H1 (cell line): ENCODE measurements at regions not wholly inside any gene's neighbourhood (a gene's known extent, or its start where the extent isn't known, plus 50 kb on each side); places are given as distances from the start of the nearest gene placed in this dataset.

Experiments
- CTCF ChIA-PET: fragments of 300-600 bp; sonication (Branson Sonifier 250); formaldehyde crosslinking; loops from one replicate; lab custom pipeline; 2021; ENCODE audit not compliant: partially characterized antibody; lab: Charles Lee
- POLR2A ChIA-PET: fragments of 300-600 bp; sonication (Branson Sonifier 250); formaldehyde crosslinking; loops from one replicate; lab custom pipeline; 2021; ENCODE audit warnings: inconsistent platforms; ENCODE audit not compliant: partially characterized antibody; lab: Charles Lee
- DNase-seq, 2 experiments: peaks; one replicate each; pipeline versions ENCODE4 v3.0.0 to v3.0.0-alpha.2; 2010 to 2022; ENCODE audit warnings: low spot score in 2 of 2, low read depth in 1 of 2, mixed read lengths in 1 of 2
- FAIRE-seq: peaks from 2 replicates; lab custom pipeline; 2011; peaks lifted over from hg19 to GRCh38; lab: Jason Lieb, UNC
- H2AFZ ChIP-seq: 2 replicates; pipeline ENCODE4 v1.8.1; 2012; ENCODE audit warnings: low read length, inconsistent platforms
- H2AK5ac ChIP-seq: 2 replicates; pipeline ENCODE4 v1.6.1; 2013; ENCODE audit warnings: low read depth, low read length
- H2BK120ac ChIP-seq: replicated peaks from 2 replicates; pipeline ENCODE3; 2013; ENCODE audit warnings: low read depth, low read length, inconsistent platforms
- H2BK12ac ChIP-seq: 2 replicates; pipeline ENCODE4 v1.6.1; 2013; ENCODE audit warnings: low read depth, low read length
- H2BK15ac ChIP-seq: 2 replicates; pipeline ENCODE4 v1.6.1; 2013; ENCODE audit warnings: low read length
- H2BK20ac ChIP-seq: 2 replicates; pipeline ENCODE4 v1.6.1; 2013; ENCODE audit warnings: low read length
- H2BK5ac ChIP-seq: 2 replicates; pipeline ENCODE4 v1.6.1; 2013; ENCODE audit warnings: low read depth, low read length
- H3K14ac ChIP-seq: 2 replicates; pipeline ENCODE4 v1.6.1; 2013; ENCODE audit warnings: inconsistent platforms; ENCODE audit not compliant: insufficient read length
- H3K18ac ChIP-seq: 2 replicates; pipeline ENCODE4 v1.6.1; 2013; ENCODE audit warnings: low read length; ENCODE audit errors: extremely low read depth
- H3K23ac ChIP-seq: 2 replicates; pipeline ENCODE4 v1.6.1; 2013; ENCODE audit warnings: inconsistent platforms; ENCODE audit not compliant: insufficient read length
- H3K23me2 ChIP-seq: 2 replicates; pipeline ENCODE4 v1.6.1; 2013; ENCODE audit warnings: low read depth, low read length
- H3K27ac ChIP-seq: 2 replicates; pipeline ENCODE4 v1.6.1; 2011; ENCODE audit warnings: low read depth, low read length, inconsistent platforms
- H3K27me3 ChIP-seq, 4 experiments: replicated peaks in 1 of 4; 1 replicate in 1 of 4; 2 replicates in 3 of 4; pipeline versions ENCODE4 v1.6.1 to v1.8.1; 2011 to 2013; ENCODE audit warnings: low read length in 3 of 4, mild to moderate bottlenecking in 3 of 4, inconsistent platforms in 2 of 4, mixed read lengths in 2 of 4, moderate library complexity in 1 of 4; ENCODE audit not compliant: control insufficient read depth in 3 of 4, insufficient read depth in 3 of 4; ENCODE audit errors: extremely low read depth in 1 of 4
- H3K36me3 ChIP-seq, 4 experiments: 2 replicates each; pipeline versions ENCODE4 v1.6.1 to v1.8.1; 2011 to 2013; ENCODE audit warnings: mild to moderate bottlenecking in 4 of 4, low read length in 3 of 4, moderate library complexity in 2 of 4, control low read depth in 1 of 4, inconsistent platforms in 1 of 4; ENCODE audit not compliant: insufficient read depth in 4 of 4, control insufficient read depth in 2 of 4
- H3K4ac ChIP-seq: replicated peaks from 2 replicates; pipeline ENCODE3; 2013; ENCODE audit warnings: low read length, low read depth, mixed read lengths, inconsistent platforms; ENCODE audit not compliant: insufficient read length
- H3K4me1 ChIP-seq, 4 experiments: replicated peaks in 1 of 4; 1 replicate in 1 of 4; 2 replicates in 3 of 4; pipeline versions ENCODE4 v1.6.1 to v1.8.1; 2011 to 2013; ENCODE audit warnings: low read length in 3 of 4, inconsistent platforms in 2 of 4, mixed read lengths in 1 of 4; ENCODE audit not compliant: insufficient read depth in 4 of 4, control insufficient read depth in 3 of 4
- H3K4me2 ChIP-seq, 2 experiments: 2 replicates each; pipeline versions ENCODE4 v1.6.1 to v1.8.1; 2011 to 2013; ENCODE audit warnings: low read depth in 2 of 2, low read length in 2 of 2, control low read depth in 1 of 2, inconsistent platforms in 1 of 2, mild to moderate bottlenecking in 1 of 2; ENCODE audit not compliant: insufficient read depth in 1 of 2
- H3K4me3 ChIP-seq, 4 experiments: fragments of 200-600, 300-600 bp in 1 of 4; sonication (generic), shearing (Covaris generic), sonication (Bioruptor Twin) in 1 of 4; 2 replicates each; pipeline versions ENCODE4 v1.5.1 to v1.8.1; 2011 to 2016; ENCODE audit warnings: low read length in 4 of 4, low read depth in 3 of 4, control low read depth in 2 of 4, inconsistent platforms in 2 of 4, mild to moderate bottlenecking in 2 of 4, mixed read lengths in 1 of 4, moderate library complexity in 1 of 4; ENCODE audit not compliant: insufficient read depth in 2 of 4; ENCODE audit errors: extremely low read depth in 1 of 4
- H3K56ac ChIP-seq: replicated peaks from 2 replicates; pipeline ENCODE3; 2013; ENCODE audit warnings: low read depth, mild to moderate bottlenecking, mixed read lengths, low read length, inconsistent platforms; ENCODE audit not compliant: insufficient read length
- H3K79me1 ChIP-seq: 2 replicates; pipeline ENCODE4 v1.6.1; 2013; ENCODE audit warnings: low read depth, low read length, control low read depth
- H3K79me2 ChIP-seq, 2 experiments: 2 replicates each; pipeline versions ENCODE4 v1.6.1 to v1.8.1; 2012 to 2013; ENCODE audit warnings: low read length in 2 of 2, mild to moderate bottlenecking in 2 of 2, inconsistent platforms in 1 of 2; ENCODE audit not compliant: insufficient read depth in 2 of 2, control insufficient read depth in 1 of 2
- H3K9ac ChIP-seq, 4 experiments: replicated peaks in 1 of 4; 1 replicate in 1 of 4; 2 replicates in 3 of 4; pipeline versions ENCODE4 v1.6.1 to v1.8.1; 2011 to 2013; ENCODE audit warnings: low read depth in 3 of 4, low read length in 3 of 4, control low read depth in 2 of 4, mild to moderate bottlenecking in 2 of 4, moderate library complexity in 2 of 4, inconsistent platforms in 1 of 4; ENCODE audit errors: extremely low read depth in 1 of 4
- H3K9me3 ChIP-seq, 2 experiments: 2 replicates each; pipeline versions ENCODE4 v1.6.1 to v1.8.1; 2012 to 2013; ENCODE audit warnings: mild to moderate bottlenecking in 2 of 2, moderate library complexity in 2 of 2, control low read depth in 1 of 2, inconsistent platforms in 1 of 2, low read depth in 1 of 2, low read length in 1 of 2, mixed read lengths in 1 of 2; ENCODE audit not compliant: insufficient read depth in 2 of 2
- H4K20me1 ChIP-seq, 2 experiments: replicated peaks in 1 of 2; 2 replicates each; pipeline versions ENCODE3 to v1.8.1; 2011 to 2013; ENCODE audit warnings: inconsistent platforms in 2 of 2, low read length in 2 of 2, mild to moderate bottlenecking in 1 of 2; ENCODE audit not compliant: insufficient read depth in 2 of 2, control insufficient read depth in 1 of 2
- H4K5ac ChIP-seq: 2 replicates; pipeline ENCODE4 v1.6.1; 2013; ENCODE audit warnings: low read length, low read depth, mixed read lengths, inconsistent platforms; ENCODE audit not compliant: insufficient read length
- H4K8ac ChIP-seq: 2 replicates; pipeline ENCODE4 v1.8.0; 2013; ENCODE audit warnings: mild to moderate bottlenecking, moderate library complexity, low read length, inconsistent platforms; ENCODE audit not compliant: insufficient read depth; ENCODE audit errors: extremely low read depth
- H4K91ac ChIP-seq: replicated peaks from 2 replicates; pipeline ENCODE3; 2013; ENCODE audit warnings: low read length, mixed read lengths, inconsistent platforms; ENCODE audit not compliant: insufficient read length
- CTCF ChIP-seq, 3 experiments: IDR thresholded peaks; 1 replicate in 2 of 3; 2 replicates in 1 of 3; pipeline versions ENCODE4 v1.5.1 to v1.6.1; 2011; ENCODE audit warnings: low read length in 3 of 3, mild to moderate bottlenecking in 3 of 3, inconsistent platforms in 2 of 3, low read depth in 1 of 3, moderate library complexity in 1 of 3; ENCODE audit not compliant: insufficient read depth in 1 of 3; ENCODE audit errors: control extremely low read depth in 1 of 3
- HDAC2 ChIP-seq, 2 experiments: fragments of 300-600 bp in 1 of 2; sonication (generic) in 1 of 2; IDR thresholded peaks; 2 replicates each; pipeline ENCODE4 v1.6.1; 2011 to 2012; ENCODE audit warnings: low read depth in 2 of 2, low read length in 2 of 2, mild to moderate bottlenecking in 2 of 2, moderate library complexity in 2 of 2, borderline replicate concordance in 1 of 2, inconsistent platforms in 1 of 2
- KDM1A ChIP-seq: fragments of 200-600, 300-600 bp; sonication (generic); IDR thresholded peaks from 2 replicates; pipeline ENCODE4 v1.7.1; 2016; ENCODE audit warnings: mild to moderate bottlenecking, low read length, borderline replicate concordance
- PHF8 ChIP-seq: fragments of 200-600 bp; sonication (generic); conservative IDR thresholded peaks from 2 replicates; pipeline ENCODE4 v1.7.1; 2012; ENCODE audit warnings: low read depth, mild to moderate bottlenecking, inconsistent platforms, low read length, moderate library complexity
- POLR2AphosphoS5 ChIP-seq: IDR thresholded peaks from 2 replicates; pipeline ENCODE4 v1.6.1; 2011; ENCODE audit warnings: low read depth, low read length
- SIN3A ChIP-seq, 2 experiments: IDR thresholded peaks in 1 of 2; conservative IDR thresholded peaks in 1 of 2; 2 replicates each; pipeline ENCODE4 v1.6.1; 2011 to 2012; ENCODE audit warnings: low read length in 2 of 2, improper control_type of control experiment in 1 of 2, low read depth in 1 of 2, mild to moderate bottlenecking in 1 of 2
- SP2 ChIP-seq: IDR thresholded peaks from 2 replicates; pipeline ENCODE4 v1.6.1; 2012; ENCODE audit warnings: mild to moderate bottlenecking, low read length, inconsistent platforms
- SP4 ChIP-seq: IDR thresholded peaks from 2 replicates; pipeline ENCODE4 v1.6.1; 2012; ENCODE audit warnings: low read length, inconsistent platforms
- WGBS, 2 experiments: shearing (Covaris generic) in 1 of 2; methylation state at CpG; one replicate each; pipeline versions ENCODE4 v1.1.6 to v1.1.7; 2013 to 2015; ENCODE audit warnings: low lambda C conversion rate in 2 of 2, mixed read lengths in 2 of 2, inconsistent platforms in 1 of 2, low coverage in 1 of 2, missing lambda C conversion rate in 1 of 2; ENCODE audit not compliant: insufficient replicate concordance in 2 of 2, insufficient coverage in 1 of 2, insufficient read length in 1 of 2; ENCODE audit errors: extremely low coverage in 1 of 2, missing lambda C conversion rate in 1 of 2; 5-methylcytosine and 5-hydroxymethylcytosine counted together

- H3K9me3 ChIP-seq: no peaks in the 10 kb centered on the region
- ChIA-PET POLR2A (no interaction called here), CTCF (no interaction called here)
- no peaks in the 10 kb centered on the region for H3K4me1 ChIP-seq
- DNase-seq (no peak), FAIRE-seq (no peak)
- H4K91ac ChIP-seq: no peak overlapping the region
- no peak overlapping the region for H2BK12ac ChIP-seq
- no peak overlapping the region for H3K9ac ChIP-seq
- no peaks in the 10 kb centered on the region for H3K79me1 ChIP-seq
- no peak overlapping the region for H3K4ac ChIP-seq
- no peak overlapping the region for H3K56ac ChIP-seq
- H2AFZ ChIP-seq: no peak overlapping the region
- H2BK20ac ChIP-seq: no peak overlapping the region
- no peak overlapping the region for H3K4me3 ChIP-seq
- H3K36me3 ChIP-seq: no peaks in the 10 kb centered on the region
- no peak overlapping the region for H3K18ac ChIP-seq
- H2AK5ac ChIP-seq: no peak overlapping the region
- H4K8ac ChIP-seq: no peak overlapping the region
- no peak overlapping the region for H2BK15ac ChIP-seq
- H4K20me1 ChIP-seq: no peaks in the 10 kb centered on the region
- H4K5ac ChIP-seq: no peak overlapping the region
- H3K23ac ChIP-seq: no peak overlapping the region
- H2BK5ac ChIP-seq: no peak overlapping the region
- no peaks in the 10 kb centered on the region for H3K27me3 ChIP-seq
- H3K27ac ChIP-seq: no peak overlapping the region
- no peaks in the 10 kb centered on the region for H3K23me2 ChIP-seq
- no peak overlapping the region for H3K4me2 ChIP-seq
- H3K14ac ChIP-seq: no peak overlapping the region
- no peaks in the 10 kb centered on the region for H3K79me2 ChIP-seq
- 91% methylated on average over 5 of the region's 5 CpGs; no CpG with 5 or more reads in 1 of the 2 experiments for whole genome bisulfite sequencing, 2 experiments
- H2BK120ac ChIP-seq: no peak overlapping the region
- TF ChIP-seq CTCF (IDR thresholded peaks at IDR 0.05; ENCODE audit: control extremely low read depth in 1 of 3, insufficient read depth in 1 of 3, low read depth in 1 of 3, low read length in 3 of 3) (no peak), HDAC2 (IDR thresholded peaks at IDR 0.05; ENCODE audit: borderline replicate concordance in 1 of 2, low read depth in 2 of 2, low read length in 2 of 2) (no peak), POLR2AphosphoS5 (no peak), PHF8 (no peak), KDM1A (no peak), SIN3A (conservative IDR thresholded peaks at IDR 0.05 in 1 of 2, IDR thresholded peaks at IDR 0.05 in 1 of 2; ENCODE audit: low read depth in 1 of 2, low read length in 2 of 2) (no peak), SP2 (no peak), SP4 (no peak)
Observed at GRCh38 chr7:156429514-156429913, 211.1 kb upstream of the RNF32 start.
